ENCODE measurements at regions not wholly inside any gene's neighbourhood (a gene's known extent, or its start where the extent isn't known, plus 50 kb on each side); places are given as distances from the start of the nearest gene placed in this dataset.

DNA sequence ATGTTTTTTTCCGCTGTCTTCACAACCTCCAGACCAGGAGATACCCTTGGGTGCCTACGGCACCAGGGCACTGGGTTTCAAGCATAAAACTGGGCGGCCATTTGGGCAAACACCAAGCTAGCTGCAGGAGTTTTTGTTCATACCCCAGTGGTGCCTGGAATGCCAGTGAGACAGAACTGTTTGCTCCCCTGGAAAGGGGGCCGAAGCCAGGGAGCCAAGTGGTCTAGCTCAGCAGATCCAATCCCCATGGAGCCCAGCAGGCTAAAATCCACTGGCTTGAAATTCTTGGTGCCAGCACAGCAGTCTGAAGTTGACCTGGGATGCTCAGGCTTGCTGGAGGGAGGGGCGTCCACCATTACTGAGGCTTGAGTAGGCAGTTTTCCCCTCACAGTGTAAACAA lies 265.3 kb upstream of the ZEB2 start:
- Histone ChIP-seq H3K27me3 (no peaks in the 10 kb centered on the region), H3K36me3 (no peaks in the 10 kb centered on the region), H3K9me3 (peaks cover 3% of the 10 kb centered on the region), H3K4me3 (no peak overlapping the region), H3K27ac (no peak overlapping the region), H3K4me1 (no peaks in the 10 kb centered on the region)
- TF ChIP-seq EP300 (IDR thresholded peaks at IDR 0.05) (no peak), POLR2AphosphoS5 (IDR thresholded peaks at IDR 0.05) (no peak), POLR2A (IDR thresholded peaks at IDR 0.05) (no peak), CTCF (IDR thresholded peaks at IDR 0.05) (no peak)
- no peak for DNase-seq (ENCODE audit: low spot score in 2 of 2)
- 98% methylated on average over 4 of the region's 5 CpGs for whole genome bisulfite sequencing

- Histone ChIP-seq H3K9me3 (no peaks in the 10 kb centered on the region), H3K4me1 (no peaks in the 10 kb centered on the region), H3K4me3 (no peak overlapping the region), H3K36me3 (no peaks in the 10 kb centered on the region), H3K27ac (no peak overlapping the region), H3K27me3 (no peaks in the 10 kb centered on the region)
- DNase-seq (ENCODE audit: low spot score in 2 of 2), result no peak
- TF ChIP-seq POLR2A (IDR thresholded peaks at IDR 0.05) (no peak), EP300 (IDR thresholded peaks at IDR 0.05) (no peak), CTCF (IDR thresholded peaks at IDR 0.05) (no peak), POLR2AphosphoS5 (IDR thresholded peaks at IDR 0.05) (no peak)
- WGBS, result 67% methylated on average over 3 of the region's 3 CpGs
Measured at GRCh38 chr2:144780983-144781382, 261.1 kb upstream of the ZEB2 start.

DNA sequence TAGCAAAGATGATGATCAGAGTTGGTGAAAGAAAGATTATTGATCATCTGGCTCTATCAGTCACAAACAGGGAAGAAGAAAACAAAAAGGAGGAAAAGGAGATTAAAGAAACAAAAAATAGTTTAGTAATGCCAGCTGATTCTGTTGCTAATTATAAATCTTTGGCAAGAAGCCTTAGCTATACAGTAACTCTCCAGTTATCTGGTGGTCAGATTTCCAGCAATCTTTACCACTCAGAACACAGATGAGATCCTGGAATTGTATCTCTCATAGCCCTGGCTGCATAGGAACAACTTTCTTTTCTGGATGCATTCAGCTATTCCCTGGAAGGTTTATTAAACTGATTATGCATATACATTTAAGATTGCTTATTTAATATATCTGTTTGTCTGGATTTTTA lies 256.8 kb upstream of the ZEB2 start:
- H3K9me3 ChIP-seq, result no peaks in the 10 kb centered on the region
- peaks cover 7% of the 10 kb centered on the region for H3K4me1 ChIP-seq
- TF ChIP-seq EP300 (IDR thresholded peaks at IDR 0.05), result no peak
- no peak for TF ChIP-seq POLR2AphosphoS5 (IDR thresholded peaks at IDR 0.05)
- TF ChIP-seq CTCF (IDR thresholded peaks at IDR 0.05), result no peak
- H3K36me3 ChIP-seq, result no peaks in the 10 kb centered on the region
- no peaks in the 10 kb centered on the region for H3K27me3 ChIP-seq
- DNase-seq (ENCODE audit: low spot score in 2 of 2), result no peak
- H3K27ac ChIP-seq, result no peak overlapping the region
- no peak overlapping the region for H3K4me3 ChIP-seq

DNA sequence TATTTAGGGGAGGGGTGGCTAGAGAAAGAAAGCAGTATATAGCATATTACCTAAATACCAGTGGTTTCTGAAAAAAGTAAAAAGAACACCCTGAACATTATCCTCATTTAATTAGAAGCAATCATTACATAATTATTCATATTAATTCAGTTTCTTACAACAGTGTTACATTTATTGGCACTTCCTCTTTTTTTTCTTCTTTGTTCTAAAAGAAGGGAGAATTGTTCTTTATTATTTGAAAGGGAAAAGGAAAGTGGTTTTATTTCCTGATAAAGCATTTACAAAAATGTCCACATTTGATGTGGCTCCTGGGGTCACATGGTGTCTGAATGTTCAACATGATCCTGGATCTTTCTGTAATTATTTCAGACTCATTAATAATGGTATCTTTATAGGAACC lies 254.9 kb upstream of the ZEB2 start:
- no peak for DNase-seq (ENCODE audit: low spot score in 2 of 2)
- Histone ChIP-seq H3K4me1 (peaks cover 7% of the 10 kb centered on the region), H3K4me3 (no peak overlapping the region), H3K36me3 (no peaks in the 10 kb centered on the region), H3K27ac (no peak overlapping the region), H3K9me3 (no peaks in the 10 kb centered on the region), H3K27me3 (no peaks in the 10 kb centered on the region)
- no peak for TF ChIP-seq EP300 (IDR thresholded peaks at IDR 0.05)
- no peak for TF ChIP-seq CTCF (IDR thresholded peaks at IDR 0.05)
- TF ChIP-seq POLR2AphosphoS5 (IDR thresholded peaks at IDR 0.05), result no peak

GRCh38 chr2:144771348-144771747 lies 251.4 kb upstream of the ZEB2 start:
- no peaks in the 10 kb centered on the region for H3K9me3 ChIP-seq
- 89% methylated on average over 3 of the region's 3 CpGs for WGBS
- DNase-seq (ENCODE audit: low spot score in 2 of 2), result no peak
- H3K4me3 ChIP-seq, result no peak overlapping the region
- no peaks in the 10 kb centered on the region for H3K27me3 ChIP-seq
- peaks cover 7% of the 10 kb centered on the region for H3K4me1 ChIP-seq
- H3K36me3 ChIP-seq, result no peaks in the 10 kb centered on the region
- TF ChIP-seq POLR2AphosphoS5 (IDR thresholded peaks at IDR 0.05) (no peak), CTCF (IDR thresholded peaks at IDR 0.05) (no peak)
- H3K27ac ChIP-seq, result no peak overlapping the region

Data from suprapubic skin (tissue), 4 donors.